CD4-positive, alpha-beta T cell (primary cell): ENCODE measurements at regions not wholly inside any gene's neighbourhood (a gene's known extent, or its start where the extent isn't known, plus 50 kb on each side); places are given as distances from the start of the nearest gene placed in this dataset.

ENCODE experiments used
- ATAC-seq: fragments of 200-7000 bp; cut with Tn5 transposase; one replicate; pipeline ENCODE4 v1.10.0; 2022; ENCODE audit warnings: mild to moderate bottlenecking; ENCODE audit not compliant: poor library complexity
- CTCF ChIA-PET: fragments of 350-600 bp; sonication (Branson Sonifier 250); formaldehyde crosslinking; loops from one replicate; lab custom pipeline; 2021; ENCODE audit warnings: antibody characterized with exemption, inconsistent platforms; lab: Charles Lee
- POLR2A ChIA-PET: fragments of 350-600 bp; sonication (Branson Sonifier 250); formaldehyde crosslinking; loops from one replicate; lab custom pipeline; 2021; ENCODE audit warnings: antibody characterized with exemption, inconsistent platforms; lab: Charles Lee
- DNase-seq, 14 experiments: peaks; one replicate each; pipeline ENCODE4 v3.0.0-alpha.2; 2013 to 2020; ENCODE audit warnings: mixed read lengths in 2 of 14
- H3K27ac ChIP-seq, 2 donors: one replicate each; pipeline versions ENCODE4 v1.5.1 to v1.7.0; 2013; ENCODE audit warnings: low read length in 2 of 2, low read depth in 1 of 2, mild to moderate bottlenecking in 1 of 2
- H3K27me3 ChIP-seq, 2 experiments: 1 replicate in 1 of 2; 2 replicates in 1 of 2; pipeline versions ENCODE4 v1.6.1 to v1.7.0; 2013; ENCODE audit warnings: low read length in 2 of 2, control low read depth in 1 of 2, mild to moderate bottlenecking in 1 of 2, moderate library complexity in 1 of 2; ENCODE audit not compliant: insufficient read depth in 2 of 2, control insufficient read depth in 1 of 2
- H3K36me3 ChIP-seq: one replicate; pipeline ENCODE4 v1.6.1; 2013; ENCODE audit warnings: low read length, control low read depth; ENCODE audit not compliant: insufficient read depth
- H3K4me1 ChIP-seq: one replicate; pipeline ENCODE4 v1.6.1; 2013; ENCODE audit warnings: low read length, control low read depth; ENCODE audit not compliant: insufficient read depth
- H3K4me3 ChIP-seq: one replicate; pipeline ENCODE4 v1.5.1; 2013; ENCODE audit warnings: mild to moderate bottlenecking, low read length, moderate library complexity
- H3K9me3 ChIP-seq, 2 experiments: 1 replicate in 1 of 2; 2 replicates in 1 of 2; pipeline versions ENCODE4 v1.6.1 to v1.7.0; 2013; ENCODE audit warnings: low read length in 2 of 2, mild to moderate bottlenecking in 2 of 2, control low read depth in 1 of 2, moderate library complexity in 1 of 2; ENCODE audit not compliant: control insufficient read depth in 1 of 2, insufficient read depth in 1 of 2
- H3K27ac Mint-ChIP-seq: one replicate; pipeline ENCODE4 v1.8.0; 2020; ENCODE audit warnings: mixed read lengths
- H3K27me3 Mint-ChIP-seq: one replicate; pipeline ENCODE4 v1.8.0; 2021; ENCODE audit warnings: mixed read lengths
- H3K36me3 Mint-ChIP-seq: one replicate; pipeline ENCODE4 v1.8.0; 2021; ENCODE audit warnings: low read depth, mixed read lengths
- H3K4me1 Mint-ChIP-seq: one replicate; pipeline ENCODE4 v1.8.0; 2021; ENCODE audit warnings: low read depth, mixed read lengths
- H3K4me3 Mint-ChIP-seq: one replicate; pipeline ENCODE4 v1.8.0; 2020; ENCODE audit warnings: mild to moderate bottlenecking, mixed read lengths
- H3K9me3 Mint-ChIP-seq: one replicate; pipeline ENCODE4 v1.8.0; 2020; ENCODE audit warnings: mixed read lengths
- intact Hi-C, 2 experiments: fragments of 100-400 bp; cut with DNase I in 1 of 2; cut with micrococcal nuclease in 1 of 2; formaldehyde crosslinking; loops; one replicate each; pipeline versions ENCODE4 v1.15.1 to v1.9.0; 2023 to 2025; cut with DNase I, micrococcal nuclease
- TF ChIP-seq, protein P1 (sequence below): fragments of 200-600 bp; IDR thresholded peaks from one replicate; pipeline ENCODE4 v1.8.0; 2022; ENCODE audit warnings: antibody characterized with exemption, mild to moderate bottlenecking

DNA sequence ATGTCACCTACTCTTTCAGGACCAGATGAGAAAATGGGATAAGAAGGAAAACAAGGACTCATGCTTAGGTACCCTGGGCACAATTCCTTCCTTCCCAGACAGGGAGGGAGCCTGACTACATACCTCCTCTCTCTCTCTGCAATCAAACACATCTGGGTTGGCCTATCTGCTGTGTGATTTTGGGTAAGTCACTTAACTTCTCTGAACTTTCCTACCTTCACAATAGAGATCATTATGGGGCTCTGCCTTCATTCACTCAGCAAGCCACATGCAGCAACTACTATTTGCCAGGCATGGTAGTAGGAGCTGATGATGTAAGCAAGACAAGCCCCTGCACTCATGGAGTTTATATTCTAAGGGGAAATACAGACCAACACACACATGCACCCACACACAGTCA, 251.2 kb downstream of the SHQ1 start:
- ChIA-PET CTCF (no interaction called here), POLR2A (no interaction called here)
- Histone ChIP-seq H3K4me1 (no peaks in the 10 kb centered on the region), H3K27ac (no peak overlapping the region), H3K4me3 (no peak overlapping the region), H3K9me3 (no peaks in the 10 kb centered on the region), H3K27me3 (no peaks in the 10 kb centered on the region), H3K36me3 (no peaks in the 10 kb centered on the region)
- no peaks in the 10 kb centered on the region for H3K4me1 Mint-ChIP-seq
- H3K36me3 Mint-ChIP-seq = no peaks in the 10 kb centered on the region
- TF ChIP-seq, protein P1, sequence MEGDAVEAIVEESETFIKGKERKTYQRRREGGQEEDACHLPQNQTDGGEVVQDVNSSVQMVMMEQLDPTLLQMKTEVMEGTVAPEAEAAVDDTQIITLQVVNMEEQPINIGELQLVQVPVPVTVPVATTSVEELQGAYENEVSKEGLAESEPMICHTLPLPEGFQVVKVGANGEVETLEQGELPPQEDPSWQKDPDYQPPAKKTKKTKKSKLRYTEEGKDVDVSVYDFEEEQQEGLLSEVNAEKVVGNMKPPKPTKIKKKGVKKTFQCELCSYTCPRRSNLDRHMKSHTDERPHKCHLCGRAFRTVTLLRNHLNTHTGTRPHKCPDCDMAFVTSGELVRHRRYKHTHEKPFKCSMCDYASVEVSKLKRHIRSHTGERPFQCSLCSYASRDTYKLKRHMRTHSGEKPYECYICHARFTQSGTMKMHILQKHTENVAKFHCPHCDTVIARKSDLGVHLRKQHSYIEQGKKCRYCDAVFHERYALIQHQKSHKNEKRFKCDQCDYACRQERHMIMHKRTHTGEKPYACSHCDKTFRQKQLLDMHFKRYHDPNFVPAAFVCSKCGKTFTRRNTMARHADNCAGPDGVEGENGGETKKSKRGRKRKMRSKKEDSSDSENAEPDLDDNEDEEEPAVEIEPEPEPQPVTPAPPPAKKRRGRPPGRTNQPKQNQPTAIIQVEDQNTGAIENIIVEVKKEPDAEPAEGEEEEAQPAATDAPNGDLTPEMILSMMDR = no peak
- no peaks in the 10 kb centered on the region for H3K9me3 Mint-ChIP-seq
- no peak overlapping the region for H3K27ac Mint-ChIP-seq
- DNase-seq (no peak), ATAC-seq (no peak)
- intact Hi-C loops = no loop called here
- H3K4me3 Mint-ChIP-seq = no peak overlapping the region
- no peaks in the 10 kb centered on the region for H3K27me3 Mint-ChIP-seq

DNA sequence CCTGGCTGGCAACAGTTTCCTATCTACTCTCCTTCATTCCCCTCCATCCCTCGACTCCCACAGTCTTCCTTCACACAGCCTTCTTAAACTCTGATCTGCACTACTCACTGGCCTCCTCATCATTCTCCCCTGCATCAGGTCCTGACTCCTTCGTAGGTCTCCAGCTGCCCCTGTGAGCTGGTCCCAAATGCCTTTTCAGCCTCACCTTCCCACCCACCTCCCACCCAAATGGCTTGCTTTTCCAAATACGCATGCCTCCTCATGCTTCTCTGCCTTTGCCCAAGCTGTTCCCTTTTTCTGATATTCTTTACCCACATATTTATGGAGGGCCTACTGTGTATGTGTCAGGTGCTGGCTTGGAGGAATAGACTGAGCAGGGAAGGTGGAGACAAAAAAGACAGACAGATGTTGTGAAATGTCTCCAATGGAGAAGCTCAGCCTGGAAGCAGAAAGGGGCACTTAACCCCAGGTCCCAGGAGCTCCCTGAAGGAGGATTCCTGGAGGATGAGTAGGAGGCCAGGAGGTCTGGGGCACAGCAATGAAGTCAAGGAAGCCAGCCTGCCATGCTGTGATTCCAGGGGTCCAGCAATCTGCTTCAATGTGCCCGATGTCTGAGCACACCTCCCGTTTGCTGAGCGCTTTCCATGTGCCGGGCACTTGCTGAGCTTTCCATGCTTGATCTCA, 252.2 kb downstream of the SHQ1 start:
- Histone ChIP-seq H3K9me3 (no peaks in the 10 kb centered on the region), H3K36me3 (no peaks in the 10 kb centered on the region), H3K27ac (no peak overlapping the region), H3K4me1 (no peaks in the 10 kb centered on the region), H3K27me3 (no peaks in the 10 kb centered on the region), H3K4me3 (no peak overlapping the region)
- Mint-ChIP-seq H3K36me3 (no peaks in the 10 kb centered on the region), H3K9me3 (no peaks in the 10 kb centered on the region), H3K27me3 (no peaks in the 10 kb centered on the region), H3K4me3 (no peak overlapping the region), H3K27ac (no peak overlapping the region), H3K4me1 (no peaks in the 10 kb centered on the region)
- TF ChIP-seq, protein P1 = no peak
- DNase-seq = no peak
- intact Hi-C loops = no loop called here
- CTCF ChIA-PET = no interaction called here
- ATAC-seq = no peak
- POLR2A ChIA-PET = no interaction called here

DNA sequence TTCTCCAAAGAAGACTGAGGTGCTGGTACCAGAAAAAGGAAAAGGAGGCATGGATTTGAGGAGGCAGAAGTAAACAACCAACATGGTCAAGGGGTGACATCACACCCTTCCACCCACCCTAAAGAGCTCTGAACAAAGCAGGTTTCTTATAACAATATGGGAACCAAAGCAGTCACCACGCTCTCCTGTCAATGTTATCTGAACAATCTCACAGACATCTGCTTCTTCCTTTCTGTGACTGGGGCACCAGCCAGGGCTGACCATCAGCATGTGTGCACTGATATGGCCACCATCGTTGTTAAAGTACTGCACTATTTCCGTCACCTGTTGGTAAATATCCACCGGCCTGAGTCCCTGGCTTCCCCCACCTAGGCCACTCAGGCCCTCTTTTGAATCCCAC, 252.9 kb downstream of the SHQ1 start:
- Histone ChIP-seq H3K27me3 (no peaks in the 10 kb centered on the region), H3K4me1 (no peaks in the 10 kb centered on the region), H3K9me3 (no peaks in the 10 kb centered on the region), H3K4me3 (no peak overlapping the region), H3K36me3 (no peaks in the 10 kb centered on the region), H3K27ac (no peak overlapping the region)
- no peak overlapping the region for H3K4me3 Mint-ChIP-seq
- no peaks in the 10 kb centered on the region for H3K9me3 Mint-ChIP-seq
- ChIA-PET POLR2A (no interaction called here), CTCF (no interaction called here)
- intact Hi-C loops = no loop called here
- ATAC-seq = no peak
- H3K27ac Mint-ChIP-seq = no peak overlapping the region
- no peaks in the 10 kb centered on the region for H3K36me3 Mint-ChIP-seq
- H3K27me3 Mint-ChIP-seq = no peaks in the 10 kb centered on the region
- no peaks in the 10 kb centered on the region for H3K4me1 Mint-ChIP-seq
- TF ChIP-seq, protein P1 = no peak
- DNase-seq = no peak
